ENCODE measurements at regions not wholly inside any gene's neighbourhood (a gene's known extent, or its start where the extent isn't known, plus 50 kb on each side); places are given as distances from the start of the nearest gene placed in this dataset.

- H3K27me3 ChIP-seq (ENCODE audit: insufficient read depth, insufficient read length): no peaks in the 10 kb centered on the region
- DNase-seq (ENCODE audit: low read depth, low spot score): no peak
- no peaks in the 10 kb centered on the region for H3K4me1 ChIP-seq (ENCODE audit: insufficient read depth, insufficient read length)
- TF ChIP-seq ZNF274 (IDR thresholded peaks at IDR 0.05; ENCODE audit: low read depth, low read length) (no peak), SUZ12 (IDR thresholded peaks at IDR 0.05; ENCODE audit: extremely low read depth, insufficient read depth, insufficient read length) (no peak), YY1 (IDR thresholded peaks at IDR 0.05; ENCODE audit: insufficient read depth, insufficient read length) (no peak)
- H3K9me3 ChIP-seq (ENCODE audit: insufficient read depth, low read length): no peaks in the 10 kb centered on the region; the same call in 1 of the 2 replicates
- no peak overlapping the region for H3K9ac ChIP-seq (ENCODE audit: insufficient read length, low read depth)
- no peaks in the 10 kb centered on the region for H3K36me3 ChIP-seq (ENCODE audit: insufficient read depth, insufficient read length, low read length)
- H3K4me3 ChIP-seq (ENCODE audit: insufficient read length, low read depth): no peak overlapping the region
Measured at GRCh38 chr4:125042041-125042440, 272.7 kb upstream of the FAT4 start.

GRCh38 chr4:125041372-125041930 is 273.3 kb upstream of the FAT4 start:
- Histone ChIP-seq H3K9ac (ENCODE audit: insufficient read length, low read depth) (no peak overlapping the region), H3K4me3 (ENCODE audit: insufficient read length, low read depth) (no peak overlapping the region), H3K4me1 (ENCODE audit: insufficient read depth, insufficient read length) (no peaks in the 10 kb centered on the region), H3K36me3 (ENCODE audit: insufficient read depth, insufficient read length, low read length) (no peaks in the 10 kb centered on the region), H3K9me3 (ENCODE audit: insufficient read depth, low read length) (no peaks in the 10 kb centered on the region; the same call in 1 of the 2 replicates), H3K27me3 (ENCODE audit: insufficient read depth, insufficient read length) (no peaks in the 10 kb centered on the region)
- DNase-seq (ENCODE audit: low read depth, low spot score): no peak
- TF ChIP-seq ZNF274 (IDR thresholded peaks at IDR 0.05; ENCODE audit: low read depth, low read length) (no peak), YY1 (IDR thresholded peaks at IDR 0.05; ENCODE audit: insufficient read depth, insufficient read length) (no peak), SUZ12 (IDR thresholded peaks at IDR 0.05; ENCODE audit: extremely low read depth, insufficient read depth, insufficient read length) (no peak)

- H3K4me1 ChIP-seq (ENCODE audit: insufficient read depth, insufficient read length): no peaks in the 10 kb centered on the region
- TF ChIP-seq ZNF274 (IDR thresholded peaks at IDR 0.05; ENCODE audit: low read depth, low read length): no peak
- no peak for TF ChIP-seq SUZ12 (IDR thresholded peaks at IDR 0.05; ENCODE audit: extremely low read depth, insufficient read depth, insufficient read length)
- TF ChIP-seq YY1 (IDR thresholded peaks at IDR 0.05; ENCODE audit: insufficient read depth, insufficient read length): no peak
Measured at GRCh38 chr4:125039550-125039949, 275.2 kb upstream of the FAT4 start.

GRCh38 chr4:125022855-125023501 is 291.8 kb upstream of the FAT4 start:
- no peak overlapping the region for H3K9ac ChIP-seq (ENCODE audit: insufficient read length, low read depth)
- no peaks in the 10 kb centered on the region for H3K4me1 ChIP-seq (ENCODE audit: insufficient read depth, insufficient read length)
- TF ChIP-seq YY1 (IDR thresholded peaks at IDR 0.05; ENCODE audit: insufficient read depth, insufficient read length): no peak
- no peak for TF ChIP-seq SUZ12 (IDR thresholded peaks at IDR 0.05; ENCODE audit: extremely low read depth, insufficient read depth, insufficient read length)
- TF ChIP-seq ZNF274 (IDR thresholded peaks at IDR 0.05; ENCODE audit: low read depth, low read length): no peak
- DNase-seq (ENCODE audit: low read depth, low spot score): no peak
- H3K9me3 ChIP-seq (ENCODE audit: insufficient read depth, low read length): peaks cover 13% of the 10 kb centered on the region
- no peaks in the 10 kb centered on the region for H3K36me3 ChIP-seq (ENCODE audit: insufficient read depth, insufficient read length, low read length)
- H3K27me3 ChIP-seq (ENCODE audit: insufficient read depth, insufficient read length): no peaks in the 10 kb centered on the region
- no peak overlapping the region for H3K4me3 ChIP-seq (ENCODE audit: insufficient read length, low read depth)

More at GRCh38 chr4:125039550-125039949, 275.2 kb upstream of the FAT4 start:
- Histone ChIP-seq H3K9me3 (ENCODE audit: insufficient read depth, low read length) (no peaks in the 10 kb centered on the region; the same call in 1 of the 2 replicates), H3K36me3 (ENCODE audit: insufficient read depth, insufficient read length, low read length) (no peaks in the 10 kb centered on the region), H3K27me3 (ENCODE audit: insufficient read depth, insufficient read length) (no peaks in the 10 kb centered on the region), H3K4me3 (ENCODE audit: insufficient read length, low read depth) (no peak overlapping the region), H3K9ac (ENCODE audit: insufficient read length, low read depth) (no peak overlapping the region)
- DNase-seq (ENCODE audit: low read depth, low spot score): no peak

GRCh38 chr4:125021189-125021588 is 293.6 kb upstream of the FAT4 start:
- TF ChIP-seq ZNF274 (IDR thresholded peaks at IDR 0.05; ENCODE audit: low read depth, low read length) (no peak), SUZ12 (IDR thresholded peaks at IDR 0.05; ENCODE audit: extremely low read depth, insufficient read depth, insufficient read length) (no peak), YY1 (IDR thresholded peaks at IDR 0.05; ENCODE audit: insufficient read depth, insufficient read length) (no peak)
- peaks cover 13% of the 10 kb centered on the region for H3K9me3 ChIP-seq (ENCODE audit: insufficient read depth, low read length)
- no peak overlapping the region for H3K9ac ChIP-seq (ENCODE audit: insufficient read length, low read depth)
- H3K4me3 ChIP-seq (ENCODE audit: insufficient read length, low read depth): no peak overlapping the region
- no peaks in the 10 kb centered on the region for H3K4me1 ChIP-seq (ENCODE audit: insufficient read depth, insufficient read length)
- H3K27me3 ChIP-seq (ENCODE audit: insufficient read depth, insufficient read length): no peaks in the 10 kb centered on the region
- DNase-seq (ENCODE audit: low read depth, low spot score): no peak
- H3K36me3 ChIP-seq (ENCODE audit: insufficient read depth, insufficient read length, low read length): no peaks in the 10 kb centered on the region

- Histone ChIP-seq H3K27me3 (ENCODE audit: insufficient read depth, insufficient read length) (no peaks in the 10 kb centered on the region), H3K4me1 (ENCODE audit: insufficient read depth, insufficient read length) (no peaks in the 10 kb centered on the region), H3K36me3 (ENCODE audit: insufficient read depth, insufficient read length, low read length) (no peaks in the 10 kb centered on the region), H3K4me3 (ENCODE audit: insufficient read length, low read depth) (no peak overlapping the region), H3K9ac (ENCODE audit: insufficient read length, low read depth) (no peak overlapping the region), H3K9me3 (ENCODE audit: insufficient read depth, low read length) (peaks cover 13% of the 10 kb centered on the region)
- DNase-seq (ENCODE audit: low read depth, low spot score): no peak
- no peak for TF ChIP-seq ZNF274 (IDR thresholded peaks at IDR 0.05; ENCODE audit: low read depth, low read length)
Measured at GRCh38 chr4:125020089-125021034, 294.4 kb upstream of the FAT4 start.

- Histone ChIP-seq H3K27me3 (ENCODE audit: insufficient read depth, insufficient read length) (no peaks in the 10 kb centered on the region), H3K9me3 (ENCODE audit: insufficient read depth, low read length) (peaks cover 13% of the 10 kb centered on the region), H3K36me3 (ENCODE audit: insufficient read depth, insufficient read length, low read length) (no peaks in the 10 kb centered on the region), H3K4me3 (ENCODE audit: insufficient read length, low read depth) (no peak overlapping the region), H3K9ac (ENCODE audit: insufficient read length, low read depth) (no peak overlapping the region), H3K4me1 (ENCODE audit: insufficient read depth, insufficient read length) (no peaks in the 10 kb centered on the region)
- TF ChIP-seq YY1 (IDR thresholded peaks at IDR 0.05; ENCODE audit: insufficient read depth, insufficient read length): no peak
- TF ChIP-seq ZNF274 (IDR thresholded peaks at IDR 0.05; ENCODE audit: low read depth, low read length): no peak
- no peak for TF ChIP-seq SUZ12 (IDR thresholded peaks at IDR 0.05; ENCODE audit: extremely low read depth, insufficient read depth, insufficient read length)
- DNase-seq (ENCODE audit: low read depth, low spot score): no peak
Measured at GRCh38 chr4:125016892-125017299, 297.9 kb upstream of the FAT4 start.

All from NT2/D1 (cell line).